Neural progenitor cell (in vitro differentiated cells): ENCODE measurements at regions not wholly inside any gene's neighbourhood (a gene's known extent, or its start where the extent isn't known, plus 50 kb on each side); places are given as distances from the start of the nearest gene placed in this dataset.

Experiments
- CTCF ChIP-seq: fragments of 200-600 bp; sonication (generic); IDR thresholded peaks from 2 replicates; pipeline ENCODE4 v1.5.1; 2017; ENCODE audit warnings: antibody characterized with exemption, mild to moderate bottlenecking
- EZH2 ChIP-seq: fragments of 200-600 bp; sonication (generic); IDR thresholded peaks from 2 replicates; pipeline ENCODE4 v1.6.1; 2017; ENCODE audit warnings: antibody characterized with exemption, mild to moderate bottlenecking, moderate library complexity
- EZH2phosphoT487 ChIP-seq: fragments of 200-600 bp; sonication (generic); IDR thresholded peaks from 2 replicates; pipeline ENCODE4 v1.6.1; 2017; ENCODE audit warnings: antibody characterized with exemption

GRCh38 chr13:70729369-70729768 is 621.1 kb upstream of the KLHL1 start:
- TF ChIP-seq CTCF (no peak), EZH2 (no peak), EZH2phosphoT487 (no peak)
